Smooth muscle cell (in vitro differentiated cells): ENCODE measurements at regions not wholly inside any gene's neighbourhood (a gene's known extent, or its start where the extent isn't known, plus 50 kb on each side); places are given as distances from the start of the nearest gene placed in this dataset.

Experiments used
- DNase-seq: peaks from one replicate; lab custom pipeline; 2025; ENCODE audit not compliant: unreplicated experiment; lab: John Stamatoyannopoulos, UW
- H2AFZ ChIP-seq: fragments of 200-600 bp; sonication (generic); 2 replicates; pipeline ENCODE4 v1.6.0; 2016; ENCODE audit warnings: antibody characterized with exemption, low read depth, mild to moderate bottlenecking
- H3F3A ChIP-seq: fragments of 200-600 bp; sonication (generic); 2 replicates; pipeline ENCODE4 v1.6.0; 2017; ENCODE audit warnings: antibody characterized with exemption, low read depth
- H3K27ac ChIP-seq: fragments of 200-600 bp; sonication (generic); 2 replicates; pipeline ENCODE4 v1.5.1; 2016; ENCODE audit warnings: low read depth, mild to moderate bottlenecking
- H3K27me3 ChIP-seq: fragments of 200-600 bp; sonication (generic); 2 replicates; pipeline ENCODE4 v1.6.1; 2016; ENCODE audit warnings: low read depth, mild to moderate bottlenecking
- H3K36me3 ChIP-seq: fragments of 200-600 bp; sonication (generic); 2 replicates; pipeline ENCODE4 v1.5.1; 2016; ENCODE audit warnings: low read depth
- H3K4me1 ChIP-seq: fragments of 200-600 bp; sonication (generic); 2 replicates; pipeline ENCODE4 v1.5.1; 2016; ENCODE audit warnings: low read depth
- H3K4me2 ChIP-seq: fragments of 200-600 bp; sonication (generic); 2 replicates; pipeline ENCODE4 v1.6.0; 2016; ENCODE audit warnings: mild to moderate bottlenecking
- H3K4me3 ChIP-seq: fragments of 200-600 bp; sonication (generic); 2 replicates; pipeline ENCODE4 v1.5.1; 2016; ENCODE audit warnings: mild to moderate bottlenecking
- H3K79me2 ChIP-seq: fragments of 200-600 bp; sonication (generic); 2 replicates; pipeline ENCODE4 v1.6.0; 2016; ENCODE audit warnings: low read depth, mild to moderate bottlenecking
- H3K9ac ChIP-seq: fragments of 200-600 bp; sonication (generic); 2 replicates; pipeline ENCODE4 v1.6.0; 2016; ENCODE audit warnings: low read depth
- H3K9me3 ChIP-seq: fragments of 200-600 bp; sonication (generic); replicated peaks from 2 replicates; pipeline ENCODE4 v1.5.1; 2016; ENCODE audit warnings: low read depth
- H4K20me1 ChIP-seq: fragments of 200-600 bp; sonication (generic); 2 replicates; pipeline ENCODE4 v1.6.0; 2016; ENCODE audit warnings: low read depth
- CTCF ChIP-seq: fragments of 200-600 bp; sonication (generic); IDR thresholded peaks from 2 replicates; pipeline ENCODE4 v1.5.1; 2017; ENCODE audit warnings: borderline replicate concordance, mild to moderate bottlenecking, antibody characterized with exemption; ENCODE audit not compliant: insufficient read depth, poor library complexity, severe bottlenecking
- WGBS: methylation state at CpG from one replicate; pipeline ENCODE4 v1.1.7; 2016; ENCODE audit warnings: low lambda C conversion rate; 5-methylcytosine and 5-hydroxymethylcytosine counted together

DNA sequence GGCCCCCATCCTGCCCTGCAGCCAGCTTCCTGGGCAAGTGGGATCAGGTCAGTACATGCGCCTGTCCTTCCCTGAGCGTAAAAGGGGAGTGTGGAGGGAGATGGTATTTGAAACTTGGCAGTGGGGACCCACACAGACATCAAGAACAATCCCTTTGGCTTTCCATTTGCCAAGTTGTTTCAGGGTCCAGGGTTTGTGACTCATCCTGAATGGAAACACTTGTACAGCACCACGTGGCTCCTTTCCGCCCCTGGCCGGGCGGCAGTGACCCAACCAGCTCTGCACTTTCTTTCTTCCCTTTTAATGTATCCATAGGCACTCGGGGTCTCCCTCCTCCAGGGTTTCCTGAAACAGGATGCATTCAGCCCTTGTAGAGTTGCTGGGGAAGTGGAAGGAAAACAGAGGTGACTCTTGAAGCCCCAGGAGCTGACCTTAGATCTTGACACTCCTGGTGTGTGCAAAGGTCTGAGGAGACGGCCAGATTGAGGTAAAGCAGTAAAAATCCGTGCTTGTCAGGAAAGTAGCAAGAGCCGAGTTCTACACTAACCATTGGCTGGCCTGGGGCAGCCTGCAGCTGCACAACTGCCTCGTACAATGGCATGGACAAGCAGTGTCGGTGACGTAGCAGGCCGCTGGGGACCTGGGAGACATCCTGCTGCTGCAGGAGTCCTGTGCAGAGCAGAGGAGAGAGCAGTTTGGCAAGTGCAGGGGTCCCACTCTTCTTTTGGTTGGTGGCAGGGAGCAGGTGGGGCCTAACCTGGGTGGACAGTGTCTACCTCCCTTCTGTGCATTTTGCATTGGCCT, 189.8 kb downstream of the SNX19 start:
- Histone ChIP-seq H3K4me1 (no peaks in the 10 kb centered on the region), H3K4me2 (no peak overlapping the region), H3K36me3 (no peaks in the 10 kb centered on the region), H3K9ac (no peak overlapping the region), H3K9me3 (peaks cover 3% of the 10 kb centered on the region), H3F3A (no peaks in the 10 kb centered on the region), H3K27ac (no peak overlapping the region), H3K27me3 (no peaks in the 10 kb centered on the region), H2AFZ (no peak overlapping the region), H3K79me2 (no peaks in the 10 kb centered on the region), H3K4me3 (no peak overlapping the region), H4K20me1 (no peaks in the 10 kb centered on the region)
- TF ChIP-seq CTCF = no peak
- WGBS = 76% methylated on average over 14 of the region's 14 CpGs
- DNase-seq = no peak

- H3K79me2 ChIP-seq = no peaks in the 10 kb centered on the region
- no peak overlapping the region for H3K4me2 ChIP-seq
- no peak for TF ChIP-seq CTCF
- DNase-seq = no peak
- no peaks in the 10 kb centered on the region for H3K4me1 ChIP-seq
- H2AFZ ChIP-seq = no peak overlapping the region
- H3K27ac ChIP-seq = no peak overlapping the region
- no peaks in the 10 kb centered on the region for H3K27me3 ChIP-seq
- H3F3A ChIP-seq = no peaks in the 10 kb centered on the region
- H3K9me3 ChIP-seq = peaks cover 3% of the 10 kb centered on the region
- no peaks in the 10 kb centered on the region for H3K36me3 ChIP-seq
- 85% methylated on average over 9 of the region's 9 CpGs for WGBS
- no peaks in the 10 kb centered on the region for H4K20me1 ChIP-seq
- no peak overlapping the region for H3K9ac ChIP-seq
- H3K4me3 ChIP-seq = no peak overlapping the region
Observed at GRCh38 chr11:130727157-130728119, 188.8 kb downstream of the SNX19 start.

DNA sequence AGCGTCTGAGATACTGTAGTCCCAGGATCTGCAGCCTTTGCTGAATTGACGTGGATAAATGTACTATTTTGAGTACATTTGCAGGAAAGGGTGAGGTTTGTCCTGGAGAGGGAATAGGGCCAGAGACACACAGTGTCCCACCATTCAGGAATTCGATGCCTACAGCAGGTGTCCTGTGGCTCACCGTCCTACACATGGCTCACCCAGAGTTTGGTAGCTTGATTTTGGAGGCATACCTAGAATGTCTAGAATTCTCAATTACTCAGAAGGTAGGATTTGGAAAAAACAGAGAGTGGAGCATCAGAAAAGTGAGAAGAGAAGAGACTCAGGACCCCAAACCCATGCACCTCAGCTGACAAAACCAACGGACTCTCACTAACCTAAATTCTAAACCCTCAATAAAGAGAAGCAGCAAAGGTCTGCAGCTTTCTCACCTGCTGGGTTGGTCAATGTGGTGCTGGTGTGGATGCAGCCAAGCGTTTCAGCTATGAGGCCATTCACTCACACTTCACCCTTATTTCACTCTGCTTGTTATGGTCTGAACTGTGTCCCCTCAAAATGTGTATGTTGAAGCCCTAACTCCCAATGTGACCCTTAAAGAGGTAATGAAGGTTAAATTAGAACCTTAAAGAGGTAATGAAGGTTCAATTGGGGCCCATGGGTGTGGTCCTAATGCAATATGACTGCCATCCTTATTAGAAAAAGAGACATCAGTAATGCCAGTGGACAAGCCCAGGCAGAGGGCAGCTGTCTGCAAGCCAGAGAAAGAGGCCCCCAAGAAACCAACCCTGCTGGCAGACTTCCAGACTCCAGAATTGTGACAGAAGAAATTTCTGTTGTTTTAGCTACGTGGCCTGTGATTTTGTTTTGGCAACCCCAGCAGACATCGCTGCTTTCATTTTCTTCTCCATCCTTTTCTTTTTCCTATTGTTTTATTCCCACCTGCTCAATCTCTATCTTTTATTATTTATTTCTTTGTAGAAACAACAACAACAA, 187.8 kb downstream of the SNX19 start:
- Histone ChIP-seq H3K27me3 (no peaks in the 10 kb centered on the region), H3K9me3 (peaks cover 12% of the 10 kb centered on the region), H3K79me2 (no peaks in the 10 kb centered on the region), H3K27ac (no peak overlapping the region), H3K4me2 (no peak overlapping the region), H3F3A (no peaks in the 10 kb centered on the region), H3K4me3 (no peak overlapping the region), H2AFZ (no peak overlapping the region), H3K9ac (no peak overlapping the region), H3K36me3 (no peaks in the 10 kb centered on the region), H3K4me1 (no peaks in the 10 kb centered on the region), H4K20me1 (no peaks in the 10 kb centered on the region)
- WGBS = 87% methylated on average over 8 of the region's 8 CpGs
- no peak for TF ChIP-seq CTCF
- DNase-seq = no peak
